Nephron (organoid): ENCODE measurements at regions not wholly inside any gene's neighbourhood (a gene's known extent, or its start where the extent isn't known, plus 50 kb on each side); places are given as distances from the start of the nearest gene placed in this dataset.
"Not testable (repeated sequence)": the region's sequence is repeated elsewhere in the genome, so short reads cannot be mapped to it uniquely, and the experiment has no call there.

Experiments
- H3K27ac Mint-ChIP-seq, 3 experiments: 2 replicates each; pipeline ENCODE4 v1.8.0; 2020; ENCODE audit warnings: mixed read lengths in 3 of 3, mild to moderate bottlenecking in 2 of 3, moderate library complexity in 1 of 3
- H3K27me3 Mint-ChIP-seq: 2 replicates; pipeline ENCODE4 v1.8.0; 2021; ENCODE audit warnings: low read depth, mild to moderate bottlenecking, moderate library complexity, mixed read lengths
- H3K36me3 Mint-ChIP-seq: 2 replicates; pipeline ENCODE4 v1.8.0; 2020; ENCODE audit warnings: low read depth, mixed read lengths
- H3K4me1 Mint-ChIP-seq: 2 replicates; pipeline ENCODE4 v1.8.0; 2020; ENCODE audit warnings: mixed read lengths
- H3K4me3 Mint-ChIP-seq, 3 experiments: 2 replicates each; pipeline ENCODE4 v1.8.0; 2020; ENCODE audit warnings: mild to moderate bottlenecking in 3 of 3, mixed read lengths in 3 of 3, moderate library complexity in 2 of 3
- H3K9me3 Mint-ChIP-seq: 2 replicates; pipeline ENCODE4 v1.8.0; 2020; ENCODE audit warnings: mixed read lengths
- CTCF ChIP-seq, 3 experiments: fragments of 200-600 bp; sonication (generic); IDR thresholded peaks; one replicate each; pipeline ENCODE4 v1.5.0; 2021; ENCODE audit warnings: antibody characterized with exemption in 3 of 3; ENCODE audit not compliant: unreplicated experiment in 3 of 3

GRCh38 chr10:35274498-35275060, 61.7 kb upstream of the CCNY start:
- Mint-ChIP-seq H3K27me3 (peaks cover 3% of the 10 kb centered on the region), H3K4me1 (peaks cover 12% of the 10 kb centered on the region), H3K36me3 (no peaks in the 10 kb centered on the region), H3K9me3 (no peaks in the 10 kb centered on the region), H3K27ac (no peak overlapping the region), H3K4me3 (no peak overlapping the region)
- no peak for TF ChIP-seq CTCF (IDR thresholded peaks at IDR 0.05; ENCODE audit: unreplicated experiment in 3 of 3)

GRCh38 chr10:35276889-35277288, 59.4 kb upstream of the CCNY start:
- H3K4me1 Mint-ChIP-seq, result no peaks in the 10 kb centered on the region
- H3K4me3 Mint-ChIP-seq, result no peak overlapping the region
- H3K27me3 Mint-ChIP-seq, result peaks cover 3% of the 10 kb centered on the region
- no peak for TF ChIP-seq CTCF (IDR thresholded peaks at IDR 0.05; ENCODE audit: unreplicated experiment in 3 of 3)
- H3K27ac Mint-ChIP-seq, result no peak overlapping the region
- H3K36me3 Mint-ChIP-seq, result no peaks in the 10 kb centered on the region
- peaks cover 5% of the 10 kb centered on the region for H3K9me3 Mint-ChIP-seq

GRCh38 chr10:35280246-35280645, 56.1 kb upstream of the CCNY start:
- H3K36me3 Mint-ChIP-seq, H3K4me3 Mint-ChIP-seq, H3K9me3 Mint-ChIP-seq, H3K27ac Mint-ChIP-seq, H3K27me3 Mint-ChIP-seq, H3K4me1 Mint-ChIP-seq: not testable (repeated sequence)
